Lower lobe of right lung (tissue), 2 donors: ENCODE measurements at regions not wholly inside any gene's neighbourhood (a gene's known extent, or its start where the extent isn't known, plus 50 kb on each side); places are given as distances from the start of the nearest gene placed in this dataset.
"Not testable (repeated sequence)": the region's sequence is repeated elsewhere in the genome, so short reads cannot be mapped to it uniquely, and the experiment has no call there.

ENCODE experiments used
- ATAC-seq, 2 donors: fragments of 200-7000 bp; cut with Tn5 transposase; one replicate each; pipeline ENCODE4 v1.9.1; 2020 to 2022; ENCODE audit warnings: mild to moderate bottlenecking in 2 of 2, moderate library complexity in 2 of 2
- DNase-seq: peaks from one replicate; pipeline ENCODE4 v3.0.0-alpha.2; 2020
- H3K27ac ChIP-seq: fragments of 200-600 bp; one replicate; pipeline ENCODE4 v1.8.0; 2022
- H3K27me3 ChIP-seq: fragments of 200-600 bp; one replicate; pipeline ENCODE4 v1.8.0; 2022; ENCODE audit warnings: low read depth
- H3K36me3 ChIP-seq: fragments of 200-600 bp; one replicate; pipeline ENCODE4 v1.8.0; 2022; ENCODE audit warnings: mild to moderate bottlenecking
- H3K4me1 ChIP-seq: fragments of 200-600 bp; one replicate; pipeline ENCODE4 v1.8.0; 2022
- H3K4me3 ChIP-seq: fragments of 200-600 bp; one replicate; pipeline ENCODE4 v1.8.0; 2022; ENCODE audit warnings: mild to moderate bottlenecking
- H3K9me3 ChIP-seq: fragments of 200-600 bp; one replicate; pipeline ENCODE4 v1.8.0; 2022
- CTCF ChIP-seq: fragments of 200-600 bp; IDR thresholded peaks from one replicate; pipeline ENCODE4 v1.8.0; 2022; ENCODE audit warnings: antibody characterized with exemption, mild to moderate bottlenecking
- intact Hi-C: fragments of 100-400 bp; cut with DNase I; formaldehyde crosslinking; loops from one replicate; pipeline ENCODE4 v1.11.0; 2022
- donor health status: DM: no; HTN: yes; CAD: no; lungs with severe emphysema.

- TF ChIP-seq CTCF: peak; percentile 17
- H3K4me3 ChIP-seq, H3K36me3 ChIP-seq, ATAC-seq, H3K27ac ChIP-seq, H3K4me1 ChIP-seq, H3K27me3 ChIP-seq, H3K9me3 ChIP-seq, intact Hi-C loops: not testable (repeated sequence)
- DNase-seq: peak; percentile 41
These were observed 184.6 kb upstream of the TP53TG3C start for GRCh38 chr16:33009468-33009867.

DNA sequence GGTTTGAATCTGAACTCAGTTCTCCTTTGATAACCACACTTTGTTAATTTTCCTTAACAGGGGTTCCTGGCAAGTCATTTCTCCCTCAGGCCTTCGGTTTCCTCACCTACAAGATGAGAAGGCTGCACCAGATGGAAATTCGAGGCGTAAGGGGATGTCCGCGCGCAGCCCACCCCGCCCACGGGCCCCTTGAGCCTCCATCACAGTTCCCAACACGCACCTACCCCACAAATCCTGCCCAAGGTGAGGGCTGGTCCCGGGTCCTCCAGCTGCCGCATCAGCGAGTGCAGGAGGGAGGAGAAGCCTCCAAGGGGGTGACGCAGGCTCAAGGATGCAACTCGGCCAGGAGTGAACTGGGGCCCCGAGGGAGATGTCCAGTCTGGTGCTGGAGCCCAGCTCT lies 166.9 kb upstream of the TP53TG3C start:
- H3K4me1 ChIP-seq, H3K9me3 ChIP-seq, H3K4me3 ChIP-seq, H3K27ac ChIP-seq, ATAC-seq, H3K36me3 ChIP-seq, intact Hi-C loops, DNase-seq, H3K27me3 ChIP-seq: not testable (repeated sequence)

DNA sequence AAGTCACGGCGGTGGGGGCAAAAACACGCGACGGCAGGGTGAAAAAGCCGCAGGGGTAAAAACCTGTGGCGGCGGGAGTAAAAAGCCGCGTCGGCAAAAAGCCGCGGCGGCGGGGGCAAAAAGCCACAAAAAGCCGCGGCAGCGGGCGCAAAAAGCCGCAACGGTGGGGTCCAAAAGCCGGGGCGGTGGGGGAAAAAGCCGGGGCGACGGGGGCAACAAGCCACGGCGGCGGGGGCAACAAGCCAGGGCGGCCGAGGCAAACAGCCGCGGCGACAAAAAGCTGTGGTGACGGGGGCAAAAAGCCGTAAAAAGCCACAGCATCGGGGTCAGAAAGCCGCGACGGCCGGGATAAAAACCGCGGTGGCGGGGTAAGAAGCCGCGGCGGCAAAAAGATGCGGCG lies 166.1 kb upstream of the TP53TG3C start:
- H3K27ac ChIP-seq, H3K4me3 ChIP-seq, DNase-seq, H3K36me3 ChIP-seq, H3K4me1 ChIP-seq, ATAC-seq, H3K9me3 ChIP-seq, intact Hi-C loops, H3K27me3 ChIP-seq: not testable (repeated sequence)

DNA sequence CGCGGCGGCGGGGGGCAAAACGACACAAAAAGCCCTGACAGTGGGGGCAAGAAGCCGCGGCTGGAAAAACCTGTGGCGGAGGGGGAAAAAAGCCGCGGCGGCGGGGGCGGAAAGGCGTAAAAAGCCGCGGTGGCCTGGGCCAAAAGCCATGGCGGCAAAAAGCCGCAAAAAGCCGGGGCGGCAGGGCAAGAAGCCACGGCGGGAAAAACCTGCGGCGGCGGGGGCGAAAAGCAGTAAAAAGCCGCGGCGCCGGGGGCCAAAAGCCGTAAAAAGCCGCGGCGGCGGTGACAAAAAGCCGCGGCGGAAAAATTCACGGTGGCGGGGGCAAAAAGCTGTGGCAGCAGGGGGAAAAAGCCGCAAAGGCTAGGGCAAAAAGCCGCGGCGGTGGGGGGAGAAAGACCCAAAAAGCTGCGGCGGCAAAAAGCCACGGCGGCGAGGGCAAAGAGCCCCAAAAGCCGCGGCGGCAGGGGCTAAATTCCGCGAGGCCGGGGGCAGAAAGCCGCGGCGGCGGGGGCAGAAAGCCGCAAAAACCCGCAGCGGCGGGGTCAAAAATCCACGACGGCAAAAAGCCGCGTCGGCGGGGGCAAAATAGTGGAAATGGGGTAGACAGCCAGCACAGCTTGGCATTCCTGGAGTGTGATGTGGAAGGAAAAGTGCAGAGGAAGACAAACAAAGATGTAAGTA lies 165.2 kb upstream of the TP53TG3C start:
- H3K27ac ChIP-seq, H3K36me3 ChIP-seq, H3K27me3 ChIP-seq, DNase-seq, H3K4me1 ChIP-seq, ATAC-seq, intact Hi-C loops, H3K9me3 ChIP-seq, H3K4me3 ChIP-seq: not testable (repeated sequence)

DNA sequence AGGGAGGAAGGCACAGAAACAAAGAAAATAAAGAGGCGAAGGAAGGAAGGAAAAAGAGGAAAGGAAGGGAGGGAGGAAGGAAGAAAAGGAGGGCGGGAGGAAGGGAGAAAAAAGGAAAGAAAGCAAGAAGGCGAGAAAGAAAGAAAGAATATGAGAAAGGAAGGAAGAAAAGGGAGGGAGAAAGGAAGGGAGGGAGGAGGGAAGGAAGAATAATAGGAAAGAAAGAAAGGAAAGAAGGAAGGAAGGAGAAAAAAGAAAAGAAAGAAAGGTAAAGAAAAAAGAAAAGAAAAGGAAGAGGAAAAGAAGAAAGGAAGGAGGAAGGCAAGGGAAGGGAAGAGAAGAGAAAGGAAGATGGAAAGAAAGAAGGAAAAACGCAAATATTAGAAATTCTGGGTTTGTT lies 145.2 kb upstream of the TP53TG3C start:
- H3K4me3 ChIP-seq, H3K27ac ChIP-seq, intact Hi-C loops, ATAC-seq, H3K36me3 ChIP-seq, H3K9me3 ChIP-seq, DNase-seq, H3K4me1 ChIP-seq, H3K27me3 ChIP-seq: not testable (repeated sequence)

DNA sequence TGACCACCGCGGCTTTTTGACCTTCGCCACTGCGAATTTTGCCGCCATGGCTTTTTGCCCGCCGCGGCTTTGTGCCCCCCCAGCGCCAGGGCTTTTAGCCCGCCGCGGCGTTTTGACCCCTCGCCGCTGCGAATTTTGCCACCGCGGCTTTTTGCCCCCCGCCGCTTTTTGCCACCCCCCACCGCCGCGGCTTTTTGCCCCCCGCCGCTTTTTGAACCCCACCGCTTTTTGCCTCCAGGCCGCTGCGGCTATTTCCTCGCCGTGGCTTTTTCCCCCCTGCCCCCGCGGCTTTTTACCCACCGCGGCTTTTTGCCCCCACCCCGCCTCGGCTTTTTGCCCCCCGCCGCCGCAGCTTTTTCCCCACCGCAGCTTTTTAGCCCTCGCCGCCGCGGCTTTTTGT lies 134.8 kb upstream of the TP53TG3C start:
- H3K4me1 ChIP-seq: no peaks in the 10 kb centered on the region
- DNase-seq (no peak), ATAC-seq (no peak)
- intact Hi-C loops: no loop called here
- no peak overlapping the region for H3K27ac ChIP-seq
- H3K36me3 ChIP-seq: no peaks in the 10 kb centered on the region
- no peak overlapping the region for H3K4me3 ChIP-seq
- H3K9me3 ChIP-seq: no peaks in the 10 kb centered on the region
- no peak for TF ChIP-seq CTCF
- H3K27me3 ChIP-seq: no peaks in the 10 kb centered on the region

DNA sequence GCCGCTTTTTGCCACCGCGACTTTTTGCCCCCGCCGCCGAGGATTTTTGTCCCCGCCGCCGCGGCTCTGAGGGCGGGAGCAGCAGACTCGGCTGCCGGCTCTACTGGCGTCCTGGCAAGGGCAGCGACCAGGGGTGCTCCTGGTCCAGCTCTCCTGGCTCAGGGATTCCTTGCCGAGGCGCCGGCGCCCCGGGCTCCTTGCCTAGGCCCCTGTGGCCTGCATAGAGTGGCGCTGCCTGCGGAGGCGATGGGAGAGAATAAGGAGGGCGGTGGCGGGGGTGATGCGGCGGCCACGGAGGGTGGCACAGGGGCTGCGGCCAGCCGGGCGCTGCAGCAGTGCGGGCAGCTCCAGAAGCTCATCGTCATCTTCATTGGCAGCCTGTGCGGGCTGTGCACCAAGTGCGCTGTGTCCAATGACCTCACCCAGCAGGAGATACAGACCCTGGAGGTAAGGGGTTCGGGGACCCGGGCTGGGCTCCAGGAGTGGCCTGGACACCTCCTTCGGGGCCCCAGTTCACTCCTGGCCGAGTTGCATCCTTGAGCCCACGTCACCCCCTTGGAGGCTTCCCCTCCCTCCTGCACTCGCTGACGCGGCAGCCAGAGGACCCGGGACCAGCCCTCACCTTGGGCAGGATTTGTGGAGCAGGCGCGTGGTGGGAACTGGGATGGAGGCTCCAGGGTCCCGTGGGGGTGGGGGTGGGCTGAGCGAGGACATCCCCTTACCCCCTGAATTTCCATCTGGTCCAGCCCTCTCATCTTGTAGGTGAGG lies 134.2 kb upstream of the TP53TG3C start:
- H3K4me1 ChIP-seq, H3K4me3 ChIP-seq, ATAC-seq, intact Hi-C loops, H3K27ac ChIP-seq, H3K27me3 ChIP-seq, H3K36me3 ChIP-seq, H3K9me3 ChIP-seq: not testable (repeated sequence)
- peak; percentile 18 for DNase-seq

DNA sequence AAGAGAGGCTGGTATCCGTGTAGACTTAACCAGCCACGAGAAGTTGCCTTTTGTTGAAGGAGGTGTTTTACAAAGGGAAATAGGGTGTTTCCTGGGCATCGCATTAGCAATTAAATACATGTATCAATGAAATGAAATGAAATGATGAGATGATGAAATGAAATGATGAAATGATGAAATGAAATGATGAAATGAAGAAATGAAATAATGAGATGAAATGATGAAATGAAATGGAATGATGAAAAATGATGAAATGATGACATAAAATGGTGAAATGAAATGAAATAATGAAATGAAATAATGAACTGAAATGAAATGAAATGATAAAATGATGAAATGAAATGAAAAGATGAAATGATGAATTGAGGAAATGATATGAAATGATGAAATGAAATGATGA lies 131.3 kb upstream of the TP53TG3C start:
- H3K9me3 ChIP-seq, H3K4me1 ChIP-seq, H3K27ac ChIP-seq, intact Hi-C loops, DNase-seq, ATAC-seq, H3K4me3 ChIP-seq, H3K27me3 ChIP-seq, H3K36me3 ChIP-seq: not testable (repeated sequence)

DNA sequence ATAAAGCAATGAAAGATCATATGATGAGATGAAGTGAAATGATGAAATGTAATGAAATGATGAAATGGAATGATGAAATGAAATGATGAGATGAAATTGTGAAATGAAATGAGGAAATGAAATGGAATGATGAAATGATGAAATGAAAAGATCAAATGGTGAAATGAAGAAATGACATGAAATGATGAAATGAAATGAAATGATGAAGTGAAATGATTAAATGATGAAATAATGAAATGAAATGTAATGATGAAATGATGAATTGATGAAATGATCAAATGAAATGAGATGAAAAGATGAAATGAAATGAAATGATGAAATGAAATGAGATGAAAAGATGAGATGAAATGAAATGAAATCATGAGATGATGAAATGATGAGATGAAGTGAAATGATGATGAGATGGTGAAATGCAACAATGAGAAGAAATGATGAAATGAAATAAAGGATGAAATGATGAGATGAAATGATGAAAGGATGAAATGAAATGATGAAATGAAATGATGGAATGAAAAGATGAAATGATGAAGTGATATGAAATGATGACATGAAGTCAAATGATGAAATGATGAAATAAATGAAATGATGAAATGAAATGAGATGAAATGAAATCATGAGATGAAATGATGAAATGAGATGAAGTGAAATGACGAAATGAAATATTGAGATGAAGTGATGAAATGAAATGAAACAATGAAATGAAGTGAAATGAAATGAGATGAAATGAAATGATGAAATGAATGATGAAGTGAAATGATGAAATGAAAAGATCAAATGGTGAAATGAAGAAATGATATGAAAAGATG lies 130.5 kb upstream of the TP53TG3C start:
- H3K36me3 ChIP-seq, H3K27me3 ChIP-seq, H3K27ac ChIP-seq, H3K4me3 ChIP-seq, H3K9me3 ChIP-seq, ATAC-seq, intact Hi-C loops, DNase-seq, H3K4me1 ChIP-seq: not testable (repeated sequence)

GRCh38 chr16:33064454-33065073 lies 129.5 kb upstream of the TP53TG3C start:
- H3K4me1 ChIP-seq, H3K36me3 ChIP-seq, intact Hi-C loops, DNase-seq, H3K4me3 ChIP-seq, H3K9me3 ChIP-seq, H3K27ac ChIP-seq, ATAC-seq, H3K27me3 ChIP-seq: not testable (repeated sequence)
